MM.1S (cell line): ENCODE measurements at regions not wholly inside any gene's neighbourhood (a gene's known extent, or its start where the extent isn't known, plus 50 kb on each side); places are given as distances from the start of the nearest gene placed in this dataset.

Experiments used
- CTCF ChIP-seq: fragments of 300-600 bp; sonication (generic); IDR thresholded peaks from 2 replicates; pipeline ENCODE4 v1.5.1; 2016; ENCODE audit warnings: antibody characterized with exemption, low read length, mixed read lengths
- EZH2 ChIP-seq: fragments of 300-600 bp; sonication (generic); optimal IDR thresholded peaks from 2 replicates; pipeline ENCODE3; 2017; ENCODE audit warnings: low read depth, mild to moderate bottlenecking, antibody characterized with exemption, low read length, mixed read lengths

GRCh38 chr6:48757661-48758060 lies 646.7 kb upstream of the PTCHD4 start:
- TF ChIP-seq CTCF, result no peak
- no peak for TF ChIP-seq EZH2
